ENCODE measurements at regions not wholly inside any gene's neighbourhood (a gene's known extent, or its start where the extent isn't known, plus 50 kb on each side); places are given as distances from the start of the nearest gene placed in this dataset.

- no peak for TF ChIP-seq CTCF (IDR thresholded peaks at IDR 0.05)
- H3K27ac Mint-ChIP-seq, result peak overlapping the region; percentile 80
- H3K27me3 Mint-ChIP-seq (ENCODE audit: insufficient read depth), result no peaks in the 10 kb centered on the region
- peaks cover 63% of the 10 kb centered on the region for H3K4me1 Mint-ChIP-seq (ENCODE audit: low read depth)
- H3K9me3 Mint-ChIP-seq, result peaks cover 33% of the 10 kb centered on the region
- no peak for DNase-seq
- H3K4me3 Mint-ChIP-seq, result no peak overlapping the region
- H3K36me3 Mint-ChIP-seq (ENCODE audit: low read depth), result peaks cover 29% of the 10 kb centered on the region
These were observed 271.8 kb downstream of the AEBP2 start for GRCh38 chr12:19710811-19711793.

- Mint-ChIP-seq H3K36me3 (ENCODE audit: low read depth) (peaks cover 29% of the 10 kb centered on the region), H3K9me3 (peaks cover 26% of the 10 kb centered on the region), H3K4me1 (ENCODE audit: low read depth) (peaks cover 57% of the 10 kb centered on the region), H3K4me3 (no peak overlapping the region), H3K27ac (peak overlapping the region; percentile 80), H3K27me3 (ENCODE audit: insufficient read depth) (no peaks in the 10 kb centered on the region)
- no peak for TF ChIP-seq CTCF (IDR thresholded peaks at IDR 0.05)
- DNase-seq, result peak; percentile 81
These were observed 272.7 kb downstream of the AEBP2 start for GRCh38 chr12:19712041-19712440.

- no peak for TF ChIP-seq CTCF (IDR thresholded peaks at IDR 0.05)
- Mint-ChIP-seq H3K4me1 (ENCODE audit: low read depth) (peaks cover 9% of the 10 kb centered on the region; the same call in 1 of the 2 replicates), H3K27ac (no peak overlapping the region), H3K27me3 (ENCODE audit: insufficient read depth) (no peaks in the 10 kb centered on the region; the same call in 1 of the 2 replicates), H3K4me3 (no peak overlapping the region), H3K9me3 (0 out of 2 replicates have a peak, but pooled peaks cover 3% of the 10 kb centered on the region), H3K36me3 (ENCODE audit: low read depth) (peaks cover 5% of the 10 kb centered on the region)
- DNase-seq, result no peak
These were observed 279.1 kb downstream of the AEBP2 start for GRCh38 chr12:19718401-19718800.

- Mint-ChIP-seq H3K36me3 (ENCODE audit: low read depth) (no peaks in the 10 kb centered on the region), H3K27ac (no peak overlapping the region), H3K9me3 (no peaks in the 10 kb centered on the region), H3K27me3 (ENCODE audit: insufficient read depth) (no peaks in the 10 kb centered on the region; the same call in 1 of the 2 replicates), H3K4me3 (no peak overlapping the region), H3K4me1 (ENCODE audit: low read depth) (peaks cover 6% of the 10 kb centered on the region; the same call in 1 of the 2 replicates)
- no peak for DNase-seq
- no peak for TF ChIP-seq CTCF (IDR thresholded peaks at IDR 0.05)
These were observed 280.4 kb downstream of the AEBP2 start for GRCh38 chr12:19719672-19720071.

GRCh38 chr12:19726122-19726521 lies 286.8 kb downstream of the AEBP2 start:
- no peak overlapping the region for H3K4me3 Mint-ChIP-seq
- H3K4me1 Mint-ChIP-seq (ENCODE audit: low read depth), result no peaks in the 10 kb centered on the region

More at GRCh38 chr12:19726122-19726521, 286.8 kb downstream of the AEBP2 start:
- Mint-ChIP-seq H3K27me3 (ENCODE audit: insufficient read depth) (no peaks in the 10 kb centered on the region), H3K27ac (no peak overlapping the region), H3K36me3 (ENCODE audit: low read depth) (no peaks in the 10 kb centered on the region), H3K9me3 (no peaks in the 10 kb centered on the region)
- no peak for TF ChIP-seq CTCF (IDR thresholded peaks at IDR 0.05)
- DNase-seq, result no peak
